ENCODE measurements at regions not wholly inside any gene's neighbourhood (a gene's known extent, or its start where the extent isn't known, plus 50 kb on each side); places are given as distances from the start of the nearest gene placed in this dataset.

- TF ChIP-seq CTCF (IDR thresholded peaks at IDR 0.05; ENCODE audit: borderline replicate concordance, extremely low read depth, low read length, poor library complexity, severe bottlenecking) = no peak
- no peak for TF ChIP-seq EZH2 (IDR thresholded peaks at IDR 0.05; ENCODE audit: borderline replicate concordance, low read depth, low read length, severe bottlenecking)
These were observed 1845.8 kb upstream of the SEL1L start for GRCh38 chr14:83379436-83379835.

All from DND-41 (cell line).